ENCODE measurements at regions not wholly inside any gene's neighbourhood (a gene's known extent, or its start where the extent isn't known, plus 50 kb on each side); places are given as distances from the start of the nearest gene placed in this dataset.

- TF ChIP-seq POLR2AphosphoS5 (IDR thresholded peaks at IDR 0.05) (no peak), CTCF (IDR thresholded peaks at IDR 0.05) (no peak), POLR2A (IDR thresholded peaks at IDR 0.05) (no peak)
These were observed 196.2 kb upstream of the IER5L start for GRCh38 chr9:129374231-129374630.
